Stimulated activated CD4-positive, alpha-beta T cell treated with anti-CD3 and anti-CD28 coated beads, Interleukin-2, amount 100 ng/mL, for 24 hours (primary cell): ENCODE measurements at regions not wholly inside any gene's neighbourhood (a gene's known extent, or its start where the extent isn't known, plus 50 kb on each side); places are given as distances from the start of the nearest gene placed in this dataset.
"Not testable (repeated sequence)": the region's sequence is repeated elsewhere in the genome, so short reads cannot be mapped to it uniquely, and the experiment has no call there.

Source experiments
- DNase-seq, 2 donors: peaks; one replicate each; pipeline ENCODE4 v3.0.0-alpha.2; 2020

DNA sequence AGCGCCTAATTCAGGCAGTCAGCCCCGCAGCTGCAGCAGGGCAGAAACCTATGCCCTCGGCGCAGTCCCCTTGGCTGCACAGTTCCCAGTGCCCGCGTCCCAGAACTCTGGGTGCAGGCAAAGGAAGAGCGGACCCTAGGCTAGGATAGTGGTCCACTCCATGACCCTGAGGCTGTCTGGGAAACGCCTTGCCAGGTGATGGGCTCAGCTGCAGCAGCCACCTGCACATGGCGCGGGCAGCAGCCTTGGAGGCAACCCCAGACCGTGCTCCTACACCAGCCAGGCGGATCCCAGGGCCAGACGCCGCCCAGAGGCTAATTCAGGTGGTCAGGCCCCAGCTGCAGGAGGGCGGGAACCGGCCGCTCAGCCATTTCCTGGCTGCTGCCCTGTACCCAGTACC is 83.0 kb downstream of the POTEC start:
- not testable (repeated sequence) for DNase-seq

DNA sequence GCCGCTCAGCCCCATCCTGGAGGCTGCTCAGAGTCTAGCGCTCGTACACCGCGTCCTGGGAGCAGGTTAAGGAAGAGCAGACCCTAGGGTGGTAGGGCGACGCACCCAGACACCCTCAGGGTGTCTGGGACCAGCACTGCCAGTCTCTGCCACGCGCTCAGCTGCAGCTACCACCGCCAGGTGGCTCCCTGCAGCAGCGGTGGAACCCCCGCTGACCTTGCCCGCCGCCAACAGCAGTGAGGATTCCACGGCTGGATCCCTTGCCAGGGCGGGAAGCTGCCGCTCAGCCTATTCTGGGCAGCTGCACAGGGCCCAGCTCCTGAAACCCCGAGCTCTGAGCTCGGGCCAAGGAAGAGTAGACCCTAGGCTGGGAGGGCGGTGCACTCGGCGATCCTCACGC is 83.6 kb downstream of the POTEC start:
- not testable (repeated sequence) for DNase-seq

DNA sequence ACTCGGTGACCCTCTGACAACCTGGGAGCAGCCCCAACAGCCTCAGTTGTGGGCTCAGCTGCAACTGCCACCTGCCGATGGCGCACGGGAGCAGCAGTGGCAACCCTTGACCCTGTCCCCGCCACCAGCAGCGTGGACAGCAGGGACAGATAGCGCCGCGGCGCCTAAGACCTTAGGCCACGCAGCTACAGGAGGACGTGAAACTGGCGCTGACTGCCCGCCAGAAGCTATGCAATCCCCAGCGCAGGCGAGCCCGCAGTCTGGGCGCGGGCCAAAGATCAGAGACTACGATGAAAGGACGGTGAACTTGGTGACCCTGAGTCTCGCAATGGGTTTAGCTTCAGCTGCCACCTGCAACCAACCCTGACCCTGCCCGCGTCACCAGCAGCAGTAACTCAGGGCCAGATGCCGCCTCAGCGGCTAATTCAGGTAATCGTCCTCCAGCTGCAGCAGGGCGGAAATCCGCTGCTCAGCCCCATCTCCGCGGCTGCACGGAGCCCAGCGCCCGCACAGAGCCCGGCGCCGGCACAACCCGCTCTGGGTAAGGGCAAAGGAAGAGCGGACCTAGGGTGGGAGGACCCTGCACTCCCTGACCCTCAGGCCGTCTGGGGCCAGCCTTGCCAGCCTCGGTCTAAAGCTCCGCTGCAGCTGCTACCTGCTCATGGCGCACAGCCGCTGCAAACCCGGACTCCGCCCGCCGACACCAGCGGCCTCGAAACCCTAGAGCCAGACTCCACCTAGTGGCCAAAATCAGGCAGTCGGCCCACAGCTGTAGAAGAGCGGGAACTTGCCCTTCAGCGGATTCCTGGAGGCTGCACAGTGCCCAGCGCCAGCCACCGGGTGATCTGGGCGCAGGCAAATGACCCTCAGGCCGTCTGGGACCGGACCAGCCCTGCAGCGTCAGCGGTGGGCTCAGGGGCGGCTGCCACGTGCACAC is 85.1 kb downstream of the POTEC start:
- DNase-seq = peak; percentile 49 to 77

DNA sequence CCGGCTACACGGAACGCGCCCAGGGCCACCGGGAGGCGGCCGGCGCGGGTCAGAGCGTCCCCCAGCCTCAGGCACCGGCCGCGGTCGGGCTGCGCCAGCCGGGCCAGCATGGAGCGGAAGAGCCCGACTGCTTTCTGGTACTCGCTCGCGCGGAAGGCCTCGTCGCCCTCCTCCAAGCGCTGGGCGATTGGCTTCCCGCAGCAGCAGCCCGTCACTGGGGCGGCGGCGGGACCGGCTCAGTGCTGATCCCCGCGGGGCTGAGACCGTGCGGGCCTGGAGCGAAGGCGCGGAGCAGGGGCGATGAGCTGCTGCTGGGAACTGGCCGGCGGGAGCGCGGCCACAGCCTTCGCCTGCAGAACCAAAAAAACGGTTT is 92.8 kb downstream of the POTEC start:
- DNase-seq = peak in 1 of 2 donors; percentile 47

DNA sequence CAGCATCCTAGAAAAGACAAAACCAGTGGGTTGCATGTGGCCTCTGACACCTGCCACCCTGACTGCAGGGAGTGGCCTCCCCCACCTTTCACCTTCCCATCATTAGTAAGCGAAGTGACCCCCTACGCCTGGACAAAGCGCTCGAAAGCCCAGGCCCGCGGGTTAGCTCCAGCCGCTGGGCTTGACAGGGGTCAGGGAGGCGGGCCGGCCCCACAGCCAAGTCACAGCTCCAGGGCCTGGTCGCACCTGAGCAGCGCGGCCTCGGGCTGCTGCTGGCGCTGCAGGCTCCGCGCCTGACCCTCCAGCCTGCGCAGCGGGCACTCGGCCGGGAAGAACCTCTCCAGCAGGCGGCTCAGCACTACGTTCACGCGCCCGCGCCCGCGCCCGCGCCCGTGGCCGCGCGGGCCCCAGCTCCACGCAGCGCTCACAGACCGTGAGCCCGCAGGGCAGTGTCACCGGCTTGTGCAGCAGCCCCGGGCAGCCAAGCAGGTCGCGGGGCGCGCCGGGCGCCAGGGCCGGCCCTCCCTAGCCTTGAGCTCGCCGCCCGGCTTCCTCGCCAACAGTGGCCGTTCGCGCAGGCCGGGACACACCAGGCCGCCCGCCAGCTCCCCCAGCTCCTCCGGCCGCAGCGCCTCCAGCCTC is 93.3 kb downstream of the POTEC start:
- DNase-seq = peak; percentile 20 to 45

DNA sequence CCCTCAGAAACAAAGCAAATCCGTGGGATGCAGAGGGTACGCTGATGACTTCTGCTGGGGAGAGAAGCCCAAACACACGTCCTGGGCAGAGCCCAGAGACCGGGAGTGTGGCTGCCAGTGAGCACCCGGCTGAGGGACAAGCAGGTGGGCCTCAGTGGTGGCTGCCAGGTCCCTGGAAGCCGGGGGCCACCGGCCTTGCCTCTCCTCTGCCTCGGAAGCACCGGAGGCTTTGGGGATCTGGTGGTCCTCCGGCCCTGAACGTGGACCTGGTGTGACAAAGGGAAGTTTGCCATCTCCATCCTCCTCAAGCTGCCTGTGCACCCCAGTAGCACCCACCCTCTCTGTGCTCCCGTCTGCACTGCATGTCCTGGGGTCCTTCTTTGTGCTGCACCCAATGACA is 94.3 kb downstream of the POTEC start:
- DNase-seq = not testable (repeated sequence)

DNA sequence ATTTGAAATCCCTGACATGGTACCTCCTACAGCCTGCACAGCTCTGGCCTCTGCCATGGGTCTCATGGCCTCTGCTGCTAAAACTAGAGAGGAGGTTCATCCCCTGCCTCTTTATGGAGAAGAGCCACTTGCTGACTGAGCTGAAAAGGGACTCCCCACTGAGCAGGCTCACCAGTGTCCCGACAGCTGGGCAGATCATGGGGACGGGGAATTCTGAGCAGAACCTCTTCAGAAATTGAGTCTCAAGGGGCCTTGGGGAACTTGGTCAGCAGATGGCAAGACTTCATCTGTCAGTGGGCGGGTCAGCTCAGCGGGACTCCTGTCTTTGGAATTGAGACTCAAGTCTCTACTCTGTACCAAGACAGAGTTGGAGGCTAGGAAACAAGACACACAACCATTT is 95.7 kb downstream of the POTEC start:
- DNase-seq = not testable (repeated sequence)

DNA sequence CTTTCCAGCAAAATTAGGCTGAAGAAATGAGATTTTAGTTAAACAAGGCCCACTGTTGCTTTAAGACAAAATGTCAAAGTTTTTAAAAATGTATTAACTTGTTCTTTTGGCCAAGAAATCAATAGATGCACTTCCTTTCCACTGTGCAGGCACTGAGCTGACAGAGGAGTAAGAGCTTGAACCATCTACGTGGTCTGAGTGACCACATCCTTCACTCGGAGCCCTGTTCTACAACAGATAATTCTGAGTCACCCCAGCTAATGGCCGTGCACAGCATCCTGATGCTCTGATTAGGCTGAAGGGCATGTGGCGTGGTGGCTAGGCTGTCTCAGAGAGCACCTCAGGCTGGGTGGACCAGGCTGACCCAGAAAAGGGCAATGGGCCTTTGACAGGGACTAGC is 107.9 kb downstream of the POTEC start:
- DNase-seq = not testable (repeated sequence)

DNA sequence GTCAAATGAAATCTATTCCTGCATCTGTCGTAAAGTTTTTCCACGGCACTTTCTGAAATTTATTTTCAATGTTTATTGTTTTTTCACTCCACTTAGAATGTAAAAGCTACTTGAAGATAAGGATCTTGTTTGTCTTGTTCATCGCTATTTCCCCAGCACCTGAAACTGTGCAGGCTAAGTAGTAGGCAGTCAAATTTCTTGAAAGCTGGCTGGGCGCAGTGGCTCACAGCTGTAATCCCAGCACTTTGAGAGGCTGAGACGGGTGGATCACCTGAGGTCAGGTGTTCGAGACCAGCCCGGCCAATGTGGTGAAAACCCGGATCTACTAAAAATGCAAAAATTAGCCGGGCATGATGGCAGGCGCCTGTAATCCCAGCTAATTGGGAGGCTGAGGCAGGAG is 111.0 kb downstream of the POTEC start:
- DNase-seq = not testable (repeated sequence)

DNA sequence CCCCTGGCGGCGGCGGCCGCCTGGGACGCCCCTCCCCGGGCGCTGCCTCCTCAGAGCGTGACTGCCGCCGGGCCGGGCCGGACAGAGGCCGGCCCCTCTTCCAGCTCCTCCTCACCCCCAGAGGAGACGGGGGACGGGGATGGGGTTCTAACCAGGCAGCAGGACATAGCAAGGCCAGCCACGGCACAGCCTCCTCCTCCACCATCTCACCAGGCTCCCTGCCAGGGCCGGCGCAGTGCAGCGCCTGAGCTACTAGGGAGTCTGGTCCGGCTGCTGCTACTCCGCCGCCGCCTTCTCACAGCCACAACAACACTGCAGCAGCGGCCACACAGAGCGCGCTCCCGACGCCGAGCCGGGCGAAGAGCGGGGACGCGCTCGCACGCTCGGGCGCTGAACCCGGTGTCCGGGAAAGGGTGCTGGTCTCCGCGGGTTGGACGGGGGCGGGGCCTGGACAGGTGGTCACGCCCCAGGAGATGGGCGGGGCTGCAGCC is 112.3 kb downstream of the POTEC start:
- DNase-seq = peak; percentile 55 to 76

DNA sequence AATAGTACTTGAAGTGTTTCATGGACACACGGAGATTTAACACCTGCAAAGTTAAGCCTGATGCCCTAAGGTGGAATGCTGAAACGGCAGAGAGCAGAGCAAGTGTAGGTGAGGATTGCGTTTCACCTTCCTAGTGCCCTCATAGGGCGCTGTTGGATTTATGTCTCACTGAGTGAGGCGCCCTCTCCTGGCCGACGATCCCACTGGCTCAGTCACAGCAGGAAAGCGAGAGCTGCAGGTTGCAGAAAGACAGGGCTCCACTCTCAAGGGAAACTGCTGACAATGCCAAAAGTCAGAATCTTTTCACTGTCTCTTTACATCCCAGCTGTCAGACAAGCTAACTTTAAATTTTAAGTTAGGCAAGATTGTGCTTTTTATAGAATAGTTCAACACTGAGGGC is 127.6 kb downstream of the POTEC start:
- DNase-seq = peak; percentile 41 to 47

DNA sequence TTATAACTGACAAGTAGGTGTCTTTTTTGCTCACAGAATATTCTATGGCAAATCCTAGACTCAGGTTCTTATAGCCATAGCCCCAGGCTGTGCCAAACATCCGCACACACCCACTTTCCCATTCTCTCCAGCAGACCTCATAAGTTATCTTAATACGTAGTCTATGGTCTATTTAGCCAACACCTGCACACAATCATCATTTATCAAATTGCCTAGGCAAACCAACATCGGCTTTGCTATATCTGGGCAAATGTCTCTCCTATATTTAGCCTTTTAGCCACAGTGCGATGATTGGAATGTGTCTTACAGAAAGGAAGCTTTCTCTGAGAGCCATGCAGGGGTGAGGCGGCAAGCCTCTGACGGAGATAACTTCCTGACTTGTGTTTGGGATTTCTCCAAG is 128.0 kb downstream of the POTEC start:
- not testable (repeated sequence) for DNase-seq

DNA sequence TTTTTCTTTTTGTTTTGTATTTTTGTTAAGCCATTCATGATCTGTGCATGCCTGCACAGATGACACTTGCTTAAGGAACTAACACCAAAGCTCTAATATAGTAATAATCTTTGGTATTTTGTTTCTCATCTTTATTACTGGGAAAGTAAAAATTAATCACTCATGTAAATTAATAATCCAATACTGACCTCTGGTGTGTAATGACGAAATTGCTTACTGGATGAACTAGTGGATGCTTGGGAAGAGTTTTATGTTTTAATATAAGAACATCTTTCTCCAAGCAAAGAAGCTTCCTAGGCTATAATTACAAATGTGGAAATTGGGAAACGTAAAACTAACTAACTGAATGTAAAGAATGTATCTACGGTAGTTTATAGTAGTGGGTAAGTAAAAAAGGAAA is 147.9 kb downstream of the POTEC start:
- DNase-seq = not testable (repeated sequence)

DNA sequence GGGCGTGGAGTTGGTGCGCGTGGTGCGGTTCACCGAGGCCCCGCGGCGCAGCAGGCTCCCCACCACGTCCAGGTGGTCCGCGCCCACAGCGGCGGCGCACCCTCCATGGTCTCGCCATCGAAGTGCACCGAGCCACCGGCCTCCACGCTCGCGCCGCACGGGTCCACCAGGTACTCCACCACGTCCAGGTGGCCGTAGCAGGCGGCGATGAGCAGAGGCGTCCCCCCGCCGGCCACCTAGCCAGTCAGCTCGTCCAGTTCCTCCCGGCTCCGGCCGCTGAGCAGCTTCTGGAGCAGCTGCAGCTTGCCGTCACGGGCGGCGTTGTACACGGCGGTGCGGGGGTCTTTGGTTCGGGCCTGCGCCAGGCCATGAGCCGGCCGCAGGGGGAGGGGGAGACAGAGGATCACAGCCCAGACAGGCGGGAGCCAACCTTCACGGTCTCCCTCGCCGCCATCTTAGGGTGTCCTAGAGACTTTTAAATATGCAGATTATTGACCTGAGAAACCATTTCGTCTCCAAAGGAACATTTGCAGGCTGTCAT is 149.8 kb downstream of the POTEC start:
- not testable (repeated sequence) for DNase-seq

DNA sequence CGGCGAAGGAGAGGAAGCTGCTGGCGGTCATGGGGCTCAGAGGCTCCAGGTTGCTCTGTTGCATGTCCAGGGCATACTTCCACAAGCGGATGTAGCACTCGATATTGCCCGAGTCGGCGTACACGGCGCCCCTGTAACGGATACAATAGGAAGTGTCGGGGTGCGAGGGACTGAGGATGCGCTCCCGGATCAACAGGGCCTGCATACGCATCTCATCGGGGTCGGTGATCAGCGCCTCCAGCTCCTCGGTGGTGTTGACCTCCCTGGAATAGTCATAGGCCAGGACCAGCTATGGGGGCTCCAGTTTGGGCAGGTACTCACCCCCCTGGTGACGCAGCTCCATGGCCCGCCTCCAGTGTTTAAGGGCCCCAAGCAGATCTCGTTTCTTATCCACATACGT is 150.8 kb downstream of the POTEC start:
- DNase-seq = not testable (repeated sequence)

DNA sequence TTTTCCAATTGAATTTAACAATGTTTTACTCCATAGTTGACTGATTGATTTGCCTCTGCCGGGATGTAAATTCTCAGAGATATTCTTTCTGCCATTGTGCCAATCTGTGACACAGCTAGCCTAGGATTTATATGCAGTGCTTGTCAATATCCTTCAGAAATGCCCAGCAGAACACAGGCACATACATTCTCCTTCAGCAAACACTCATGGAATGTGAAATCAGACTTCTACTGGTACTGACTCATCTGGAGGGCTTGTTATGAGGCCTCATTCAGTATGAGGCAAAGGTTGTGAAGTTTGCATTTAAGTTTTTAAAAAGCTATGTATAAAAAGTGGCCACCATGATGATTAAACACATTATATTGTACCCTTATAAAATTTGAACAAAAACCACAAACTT is 158.4 kb downstream of the POTEC start:
- not testable (repeated sequence) for DNase-seq

DNA sequence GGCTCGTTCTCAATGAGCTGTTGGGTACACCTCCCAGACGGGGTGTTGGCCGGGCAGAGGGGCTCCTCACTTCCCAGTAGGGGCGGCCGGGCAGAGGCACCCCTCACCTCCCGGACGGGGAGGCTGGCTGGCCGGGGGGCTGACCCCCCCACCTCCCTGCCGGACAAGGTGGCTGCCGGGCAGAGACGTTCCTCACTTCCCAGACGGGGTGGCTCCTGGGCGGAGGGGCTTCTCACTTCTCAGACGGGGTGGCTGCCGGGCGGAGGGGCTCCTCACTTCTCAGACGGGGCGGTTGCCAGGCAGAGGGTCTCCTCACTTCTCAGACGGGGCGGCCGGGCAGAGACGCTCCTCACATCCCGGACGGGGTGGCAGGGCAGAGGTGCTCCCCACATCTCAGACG is 160.7 kb downstream of the POTEC start:
- not testable (repeated sequence) for DNase-seq

DNA sequence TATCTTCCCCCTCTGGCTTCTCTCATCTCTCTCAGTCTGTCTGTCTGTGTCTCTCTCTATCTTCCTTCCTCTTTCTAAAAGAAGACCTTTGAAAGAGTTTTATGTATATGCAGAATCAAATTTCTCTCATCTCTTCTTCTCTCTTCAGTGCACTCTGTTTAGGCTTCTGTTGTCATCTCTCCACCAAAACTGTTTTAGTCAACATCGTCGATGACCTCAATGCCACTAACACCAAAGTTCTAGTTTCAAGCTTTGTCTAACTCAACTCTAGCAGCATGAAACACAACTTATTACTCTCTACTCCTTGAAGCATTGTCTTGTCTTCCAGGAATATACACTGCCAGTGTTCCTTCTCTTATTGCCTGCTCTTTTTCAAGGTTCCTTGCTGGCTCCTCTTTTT is 163.9 kb downstream of the POTEC start:
- not testable (repeated sequence) for DNase-seq

DNA sequence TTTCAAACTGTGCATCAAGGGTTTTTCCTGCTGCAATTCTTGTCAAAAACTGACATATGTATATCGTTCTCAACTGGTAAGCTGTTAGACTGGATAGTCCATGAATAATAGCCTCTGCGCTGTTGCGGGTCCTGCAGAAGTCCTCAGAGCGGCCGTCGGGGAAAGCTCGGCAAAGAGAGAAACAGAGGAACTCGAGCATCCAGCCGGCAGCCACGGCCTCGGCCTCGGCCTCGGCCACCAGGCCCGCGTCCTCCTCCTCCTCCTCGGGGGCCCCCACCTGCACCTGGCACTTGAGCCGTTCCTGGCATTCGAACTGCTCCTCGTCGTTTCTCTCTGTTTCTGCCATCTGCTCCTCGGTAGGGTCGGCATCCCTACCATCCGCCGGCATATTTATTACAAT is 165.0 kb downstream of the POTEC start:
- DNase-seq = not testable (repeated sequence)

DNA sequence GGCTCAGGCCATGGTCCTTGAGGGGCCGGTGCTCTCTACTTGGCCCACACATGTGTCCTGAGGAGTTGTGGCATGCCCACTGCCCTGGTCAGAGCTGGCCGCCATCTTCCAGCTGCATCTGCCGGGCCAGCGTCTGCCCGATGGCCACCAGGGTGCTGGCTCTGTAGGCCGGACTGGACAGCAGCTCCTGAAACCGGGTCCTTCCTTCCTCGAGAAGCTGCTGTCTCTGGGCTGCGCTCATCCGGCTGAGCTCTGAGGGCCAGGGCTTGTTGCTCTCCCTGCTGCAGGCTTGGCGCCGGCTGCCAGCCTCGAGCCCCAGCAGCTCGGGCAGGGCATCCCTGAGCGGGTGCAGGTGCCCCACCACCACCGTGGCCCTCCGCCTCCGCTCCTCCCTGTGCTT is 182.1 kb downstream of the POTEC start:
- not testable (repeated sequence) for DNase-seq

DNA sequence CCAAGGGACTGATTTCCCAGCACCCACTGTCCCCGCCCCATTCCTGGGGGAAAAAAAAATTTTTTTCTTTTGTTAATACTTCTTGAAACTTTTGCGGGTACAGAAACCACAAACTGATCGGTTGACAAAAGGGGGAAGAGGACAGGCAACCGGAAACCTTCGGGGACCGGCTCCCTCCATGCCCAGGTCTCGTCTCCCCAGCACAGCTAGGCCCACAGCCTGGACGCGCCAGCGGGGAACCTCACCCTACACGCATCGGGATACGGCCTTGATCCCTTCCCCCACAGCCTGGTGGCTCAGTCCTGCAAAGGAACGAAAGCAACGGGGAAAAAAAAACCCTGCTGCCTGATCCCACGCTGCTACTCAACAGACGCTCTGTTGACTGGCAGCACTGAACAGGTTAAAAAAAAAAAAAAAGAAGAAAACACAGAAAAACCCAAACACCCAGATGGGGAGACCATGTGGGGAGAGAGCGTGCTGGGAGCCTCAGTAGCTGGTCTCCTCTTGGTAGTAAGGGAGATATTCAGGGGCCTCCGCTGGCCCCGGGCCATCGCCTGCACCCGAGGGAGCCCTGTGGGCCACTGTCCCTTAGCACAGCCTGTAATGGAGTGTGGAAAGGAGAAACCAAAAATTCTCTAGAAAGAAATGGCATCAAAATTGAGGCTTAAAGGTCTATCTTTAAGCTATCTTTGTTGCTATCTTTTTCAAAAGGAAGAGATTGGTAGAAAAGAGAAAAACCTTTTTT is 185.7 kb downstream of the POTEC start:
- not testable (repeated sequence) for DNase-seq

DNA sequence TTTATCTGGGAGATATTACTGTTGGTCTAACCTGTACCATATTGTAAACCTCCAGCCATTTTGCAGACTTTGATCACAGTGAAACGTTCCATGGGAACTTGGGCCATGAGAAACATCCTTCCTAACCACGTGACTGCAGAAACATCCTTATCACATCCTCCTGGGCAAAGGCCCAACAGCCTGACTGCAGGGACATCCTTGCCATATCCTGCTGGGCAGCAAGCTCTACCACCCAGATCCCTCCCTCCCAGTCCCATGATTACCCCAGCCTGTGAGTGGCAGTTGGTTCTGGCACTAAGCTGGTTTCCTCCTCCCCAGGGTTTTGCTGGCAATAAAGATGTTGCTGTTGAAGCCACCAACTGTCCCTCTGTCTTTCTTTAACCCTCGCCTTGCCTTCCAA is 201.2 kb downstream of the POTEC start:
- DNase-seq = not testable (repeated sequence)

DNA sequence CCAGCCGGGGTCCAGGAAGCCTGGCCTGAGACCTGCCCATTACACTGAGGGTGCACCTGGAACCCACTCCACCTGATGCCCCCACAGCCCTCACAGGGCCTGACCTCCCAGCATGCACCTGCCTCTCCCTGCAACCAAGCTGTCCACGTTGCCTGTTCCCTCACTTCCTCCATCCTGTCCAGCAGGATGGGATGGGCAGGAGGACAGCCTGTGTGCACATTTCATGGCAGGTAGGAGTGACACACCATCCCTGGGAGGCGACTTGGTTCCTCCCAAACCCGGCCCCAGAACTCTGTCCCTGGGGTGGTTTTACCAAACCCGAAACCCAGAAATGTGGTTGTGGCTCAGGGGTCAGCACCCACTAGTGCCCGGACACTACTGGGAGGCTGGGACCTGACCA is 203.8 kb upstream of the ZNF519 start:
- DNase-seq = not testable (repeated sequence)
